Activated CD4-positive, alpha-beta T cell treated with anti-CD3 and anti-CD28 coated beads for 4 hours (primary cell): ENCODE measurements at regions not wholly inside any gene's neighbourhood (a gene's known extent, or its start where the extent isn't known, plus 50 kb on each side); places are given as distances from the start of the nearest gene placed in this dataset.

Experiments
- DNase-seq, 2 donors: peaks; one replicate each; pipeline ENCODE4 v3.0.0-alpha.2; 2020

DNA sequence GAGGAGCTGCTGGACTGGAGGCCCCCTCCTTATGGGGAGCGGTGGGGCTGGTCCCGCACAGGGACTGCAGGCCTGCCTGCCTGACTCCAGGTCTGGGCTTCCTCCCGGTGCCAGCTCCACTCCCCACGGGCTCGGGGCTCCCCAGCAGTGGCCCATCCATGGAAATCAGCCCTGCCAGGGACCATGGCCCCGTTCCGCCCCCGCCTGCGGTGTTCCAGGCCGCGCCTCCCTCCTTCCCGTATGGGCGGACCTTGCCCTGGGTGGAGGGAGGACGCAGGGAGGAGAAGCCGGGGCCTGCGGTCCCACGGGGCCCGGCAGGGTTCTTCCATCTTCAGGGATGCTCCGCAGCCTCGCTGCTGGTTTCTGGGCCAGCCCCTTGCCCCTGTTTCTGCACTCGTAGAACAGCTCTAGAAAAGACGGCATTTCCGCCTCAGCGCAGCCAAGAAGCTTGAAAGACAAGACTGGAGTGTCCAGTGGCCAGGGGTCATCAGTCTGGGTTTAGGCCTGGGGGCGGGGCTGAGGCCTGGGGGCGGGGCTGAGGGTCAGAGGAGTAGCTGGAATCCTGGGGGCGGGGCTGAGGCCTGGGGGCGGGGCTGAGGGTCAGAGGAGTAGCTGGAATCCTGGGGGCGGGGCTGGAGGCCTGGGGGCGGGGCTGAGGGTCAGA, 1330.6 kb downstream of the BRD1 start:
- DNase-seq = no peak

DNA sequence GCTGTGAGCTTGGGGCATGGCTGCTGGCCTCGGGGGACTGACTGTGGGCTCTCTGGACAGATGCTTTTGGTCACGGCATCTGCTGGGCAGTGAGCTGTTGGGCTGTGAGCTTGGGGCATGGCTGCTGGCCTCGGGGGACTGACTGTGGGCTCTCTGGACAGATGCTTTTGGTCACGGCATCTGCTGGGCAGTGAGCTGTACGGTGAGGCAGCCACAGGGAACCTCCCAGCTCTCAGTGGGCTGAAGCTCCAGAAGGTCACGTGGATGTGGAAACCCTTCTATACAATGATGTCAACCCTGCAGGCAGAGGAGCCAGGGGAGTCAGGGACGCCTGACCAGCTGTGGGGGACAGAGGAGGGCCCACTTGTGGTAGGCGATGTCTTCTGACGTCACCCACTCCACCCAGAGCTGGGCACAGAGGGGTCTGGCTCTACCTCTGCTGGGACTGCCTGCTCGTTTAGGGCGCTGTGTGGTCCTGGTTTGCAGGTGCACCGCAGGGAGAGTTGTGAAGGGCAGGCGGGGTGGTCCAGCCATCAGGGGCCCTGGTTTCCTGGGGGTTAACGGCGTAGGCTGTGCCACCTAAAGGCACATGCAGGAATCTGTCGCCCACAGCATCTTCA, 1331.3 kb downstream of the BRD1 start:
- DNase-seq = no peak

GRCh38 chr22:48495751-48496080, 1332.0 kb downstream of the BRD1 start:
- DNase-seq = no peak

GRCh38 chr22:48494968-48495750, 1332.5 kb downstream of the BRD1 start:
- DNase-seq = no peak

GRCh38 chr22:48494256-48494967, 1333.3 kb downstream of the BRD1 start:
- DNase-seq = no peak

DNA sequence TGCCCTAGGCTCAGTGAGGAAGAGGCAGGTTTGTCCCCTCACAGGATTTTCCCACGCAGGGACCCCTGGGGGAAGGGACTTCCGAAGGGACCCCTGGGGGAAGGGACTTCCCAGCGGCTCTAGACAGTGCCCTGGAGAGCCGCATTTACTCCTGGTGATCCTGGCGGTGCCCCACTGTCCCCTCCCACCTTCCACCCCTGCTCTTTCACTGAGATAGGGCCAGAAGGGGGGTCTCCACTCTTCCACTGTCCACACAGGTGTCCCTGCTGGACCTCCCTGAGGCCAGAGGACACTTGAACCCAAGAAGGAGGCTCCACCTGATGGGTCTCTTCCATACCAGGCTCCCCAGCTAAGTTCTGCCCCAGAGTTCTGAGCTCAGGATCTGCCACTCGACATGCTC, 1333.9 kb downstream of the BRD1 start:
- DNase-seq = no peak

DNA sequence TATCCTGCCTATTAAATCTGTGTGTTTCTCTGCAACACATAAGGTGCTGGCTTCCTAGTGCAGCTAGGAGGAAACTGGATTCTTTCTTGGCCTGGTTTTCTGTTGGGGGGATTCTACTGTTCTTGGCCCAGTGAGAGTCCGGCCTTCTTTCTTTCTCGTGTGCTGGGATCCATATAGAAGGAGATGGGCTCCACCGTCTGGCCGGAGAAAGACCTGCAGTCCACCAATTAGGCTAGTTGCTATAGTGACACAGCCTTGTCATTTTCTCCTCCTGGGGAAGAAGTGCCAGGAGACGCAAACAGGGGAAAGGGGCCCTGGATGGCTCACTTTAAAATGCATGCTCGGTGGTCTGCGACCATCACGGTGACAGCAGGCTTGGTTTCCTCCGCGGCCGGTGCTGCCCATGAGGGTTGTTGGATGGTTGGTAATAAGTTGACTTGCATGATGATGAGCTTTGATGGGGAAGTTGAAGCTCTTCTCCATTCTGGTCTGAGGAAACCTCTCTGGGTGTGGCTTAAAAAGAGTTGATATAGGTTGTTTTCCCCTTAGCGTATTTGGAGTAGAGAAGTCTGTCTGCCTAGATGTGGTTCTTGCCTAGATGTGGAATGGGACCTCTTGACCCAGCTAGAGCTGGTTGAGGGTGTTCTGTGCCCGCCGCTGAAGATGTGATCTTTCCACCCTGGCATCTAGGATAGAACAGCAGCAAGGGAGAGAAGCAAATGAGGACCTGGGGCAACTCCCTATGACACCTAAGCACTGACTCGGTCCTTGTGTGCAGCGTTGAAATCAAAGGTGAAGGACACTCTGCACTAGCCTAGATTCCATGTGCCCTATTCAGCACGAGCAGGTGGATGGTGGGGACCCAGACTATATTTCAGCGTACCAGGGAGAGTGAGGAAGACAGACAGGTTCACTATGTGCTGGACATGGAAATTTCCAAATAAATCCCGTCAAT, 1335.0 kb downstream of the BRD1 start:
- DNase-seq = no peak

DNA sequence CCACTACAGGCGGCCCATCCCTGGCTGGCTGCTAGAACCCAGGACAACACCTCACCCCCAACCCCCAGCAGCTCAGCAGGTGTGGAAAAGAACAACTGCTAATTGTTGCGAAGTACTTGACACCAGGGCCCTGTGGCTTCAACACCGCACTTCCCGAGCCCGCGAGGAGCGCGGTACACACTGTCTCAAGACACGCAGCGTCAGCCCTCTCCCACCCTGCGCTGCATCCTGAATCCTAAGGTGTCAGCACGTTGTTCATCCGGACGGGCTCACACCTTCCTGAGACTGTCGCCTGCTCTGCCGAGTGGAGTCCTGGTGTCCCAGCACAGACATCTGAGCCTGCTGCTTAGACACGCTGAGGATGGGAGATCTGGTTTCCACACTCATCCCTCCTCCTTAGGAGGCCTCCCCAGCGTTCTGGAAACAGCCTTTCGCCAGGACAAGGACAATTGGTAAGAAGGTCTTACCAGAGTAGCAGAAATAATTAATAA, 1336.2 kb downstream of the BRD1 start:
- no peak for DNase-seq

DNA sequence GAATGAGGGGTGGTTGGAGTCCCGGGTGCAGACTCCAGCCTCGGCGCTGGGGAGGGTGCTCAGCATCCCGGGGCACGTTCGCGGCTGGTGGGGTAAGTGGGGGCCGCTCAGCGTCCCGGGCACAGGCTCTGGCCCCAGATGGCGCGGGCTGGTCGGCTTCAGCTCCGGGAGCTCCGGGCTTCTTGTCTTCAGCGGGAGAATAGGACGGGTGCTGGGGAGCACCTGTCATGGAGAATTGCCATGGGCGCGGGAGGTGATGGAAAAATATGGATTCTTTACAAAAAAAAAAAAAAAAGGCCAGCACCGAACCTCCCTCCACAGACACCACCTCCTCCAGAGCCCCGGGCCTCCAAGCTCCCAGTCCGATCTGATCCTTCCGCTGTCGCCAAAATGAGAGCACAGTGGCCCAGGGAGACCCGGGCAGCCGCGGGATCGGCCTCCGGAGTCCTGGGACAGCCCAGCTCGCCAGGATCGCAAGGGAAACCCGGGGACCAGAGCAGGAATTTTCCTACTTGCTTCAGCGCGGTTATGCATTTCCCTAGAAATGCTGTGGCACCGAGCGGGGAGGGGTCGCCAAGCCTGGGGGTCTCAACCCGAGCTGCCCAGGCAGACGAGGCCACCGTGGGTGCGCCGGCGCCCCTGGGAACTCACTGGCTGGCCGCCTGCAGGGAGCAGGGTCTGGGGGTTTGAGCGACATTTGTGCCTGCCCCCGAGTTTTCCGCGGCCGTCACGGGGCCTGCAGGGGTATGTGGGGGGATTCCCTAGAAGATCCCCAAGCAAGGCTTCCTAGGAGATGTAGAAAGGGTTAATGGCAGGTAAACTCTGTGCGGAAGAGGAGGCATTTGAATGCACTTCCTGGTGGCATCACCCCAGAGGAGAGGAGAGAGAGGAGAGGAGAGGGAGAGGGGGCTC, 1336.9 kb downstream of the BRD1 start:
- DNase-seq = no peak

- no peak for DNase-seq
These were observed 1337.8 kb downstream of the BRD1 start for GRCh38 chr22:48489551-48490499.

- no peak for DNase-seq
These were observed 1338.8 kb downstream of the BRD1 start for GRCh38 chr22:48488611-48489511.

DNA sequence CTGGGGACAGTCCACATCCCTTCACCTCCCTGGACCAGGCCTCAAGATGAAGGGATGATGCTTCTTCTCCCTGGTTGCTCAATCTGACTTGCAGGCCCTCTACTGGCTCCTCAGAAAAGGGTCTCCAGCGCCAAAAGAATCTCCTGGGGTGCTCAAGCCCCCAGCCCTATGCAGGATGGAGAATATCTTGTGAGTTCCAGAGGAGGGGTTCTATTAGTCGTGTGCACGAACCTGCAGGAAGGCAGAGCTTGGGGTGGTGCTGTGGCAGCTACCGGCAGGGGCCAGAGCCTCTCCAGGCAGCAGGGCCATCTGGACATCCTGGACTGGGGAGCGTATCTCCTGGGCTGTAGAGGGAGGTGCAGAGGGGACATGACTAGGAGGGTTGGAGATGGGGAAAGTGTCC, 1339.5 kb downstream of the BRD1 start:
- no peak for DNase-seq

- DNase-seq = no peak
These were observed 1341.1 kb downstream of the BRD1 start for GRCh38 chr22:48486558-48486957.

DNA sequence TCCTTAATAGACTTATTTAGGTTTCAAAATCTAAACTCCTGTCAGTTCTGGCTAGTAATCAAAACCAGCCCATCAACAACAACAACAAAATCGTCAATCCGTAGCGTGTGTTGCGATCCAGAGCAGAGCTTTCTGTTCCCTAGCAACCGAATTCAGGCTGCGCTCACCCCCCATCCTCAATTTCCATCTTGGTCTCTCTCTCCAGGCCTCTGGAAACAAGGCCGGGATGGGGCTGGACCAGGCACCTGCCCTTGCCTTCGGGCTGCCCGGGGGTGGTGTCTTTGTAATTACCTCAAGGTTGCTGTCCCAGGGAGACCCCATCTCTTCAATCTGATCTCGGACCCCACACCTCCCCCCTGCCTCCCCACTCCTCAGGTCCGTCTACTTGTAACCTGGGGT, 1341.5 kb downstream of the BRD1 start:
- no peak for DNase-seq

DNA sequence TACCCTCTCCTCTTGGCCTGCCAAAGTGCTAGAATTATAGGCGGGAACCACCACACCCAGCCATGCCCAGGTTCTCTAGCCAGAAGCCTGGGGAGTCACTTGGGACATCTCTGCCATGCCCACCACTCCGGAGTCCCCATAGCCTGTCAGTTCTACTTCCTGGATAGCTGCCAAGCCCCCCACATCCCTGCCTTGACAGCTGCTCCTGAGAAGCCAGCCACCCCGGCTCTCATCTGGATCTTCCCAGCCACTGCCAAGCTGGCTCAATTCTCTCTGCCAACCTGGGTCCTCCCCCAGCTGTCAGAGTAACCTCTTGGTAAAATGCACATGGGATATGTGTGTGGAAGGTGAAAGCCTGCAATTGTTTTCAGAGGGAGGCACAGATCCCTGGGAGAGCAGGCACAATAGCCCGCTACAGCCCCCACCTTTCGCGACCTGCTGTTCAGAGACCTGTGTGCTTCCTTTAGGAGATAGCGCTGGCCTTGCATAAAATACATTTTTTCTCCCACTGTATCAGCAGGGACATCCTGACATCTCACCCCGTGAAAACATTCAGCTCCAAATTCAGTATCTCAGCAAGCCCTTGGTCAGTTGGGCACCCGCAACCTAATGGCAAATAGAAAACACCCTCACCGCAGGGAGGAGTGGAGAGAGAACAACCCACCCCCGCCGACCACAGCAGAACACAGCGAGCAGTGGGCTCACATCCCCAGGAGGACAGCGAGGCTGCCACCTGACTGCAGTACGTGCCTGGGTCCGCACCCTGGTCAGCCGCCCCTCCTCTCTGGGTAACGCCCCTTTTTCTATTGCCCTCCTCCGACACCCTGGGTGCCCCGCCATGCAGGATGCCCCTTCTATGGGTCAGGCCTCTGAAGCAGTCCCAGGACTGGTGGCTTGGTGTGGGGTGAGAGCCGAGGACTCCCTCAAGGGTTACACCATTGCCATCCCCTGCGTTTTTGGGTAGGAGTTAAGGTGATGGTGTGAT, 1342.2 kb downstream of the BRD1 start:
- DNase-seq = no peak

- no peak for DNase-seq
These were observed 1343.7 kb downstream of the BRD1 start for GRCh38 chr22:48483764-48484528.

DNA sequence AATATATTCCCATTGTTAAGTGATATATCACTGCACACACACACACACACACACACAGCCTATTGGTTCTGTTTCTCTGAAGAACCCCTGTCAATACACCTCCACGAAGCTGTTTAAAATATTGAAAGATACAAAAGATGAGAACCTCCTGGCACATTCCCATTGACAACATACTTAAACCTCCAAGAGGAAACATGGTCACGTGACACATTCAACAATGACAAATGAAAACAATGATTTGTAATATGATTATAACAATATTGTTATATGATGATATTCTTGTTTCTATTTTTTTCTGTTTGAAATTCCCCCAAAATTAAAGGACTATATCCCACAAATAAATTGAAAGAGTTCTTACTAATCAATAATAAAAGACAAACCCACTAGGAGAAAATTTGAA, 1344.9 kb downstream of the BRD1 start:
- DNase-seq = no peak
